Left lung (tissue), 4 donors: ENCODE measurements at regions not wholly inside any gene's neighbourhood (a gene's known extent, or its start where the extent isn't known, plus 50 kb on each side); places are given as distances from the start of the nearest gene placed in this dataset.

ENCODE experiments used
- ATAC-seq: fragments of 200-7000 bp; cut with Tn5 transposase; one replicate; pipeline ENCODE4 v1.9.1; 2020; ENCODE audit warnings: moderate library complexity
- DNase-seq, 4 donors: peaks; one replicate each; pipeline ENCODE4 v3.0.0-alpha.2; 2013 to 2020
- H3K27ac ChIP-seq, 2 donors: fragments of 200-600 bp; sonication (generic) in 1 of 2; one replicate each; pipeline versions ENCODE4 v1.5.0 to v1.8.0; 2020 to 2021
- H3K27me3 ChIP-seq, 2 donors: fragments of 200-600 bp; sonication (generic) in 1 of 2; one replicate each; pipeline versions ENCODE4 v1.5.0 to v1.8.0; 2020 to 2021
- H3K36me3 ChIP-seq, 2 donors: fragments of 200-600 bp; sonication (generic) in 1 of 2; one replicate each; pipeline versions ENCODE4 v1.5.0 to v1.8.0; 2020 to 2021
- H3K4me1 ChIP-seq, 2 donors: fragments of 200-600 bp; one replicate each; pipeline ENCODE4 v1.8.0; 2021
- H3K4me3 ChIP-seq, 2 donors: fragments of 200-600 bp; sonication (generic) in 1 of 2; one replicate each; pipeline versions ENCODE4 v1.5.0 to v1.8.0; 2020 to 2021; ENCODE audit warnings: mild to moderate bottlenecking in 1 of 2
- H3K9me3 ChIP-seq, 2 donors: fragments of 200-600 bp; sonication (generic) in 1 of 2; one replicate each; pipeline versions ENCODE4 v1.5.0 to v1.8.0; 2020 to 2021
- CTCF ChIP-seq, 2 donors: fragments of 200-600 bp; sonication (generic) in 1 of 2; IDR thresholded peaks; one replicate each; pipeline versions ENCODE4 v1.5.0 to v1.8.0; 2021; ENCODE audit warnings: antibody characterized with exemption in 2 of 2
- intact Hi-C, 2 donors: fragments of 100-400 bp; cut with DNase I; formaldehyde crosslinking; loops; one replicate each; pipeline versions ENCODE4 v1.11.2 to v1.14.2; 2022
- donor health status: DM: no; HTN: yes; CAD: no.
- donor health status: DM: no; HTN: no; CAD: no.

GRCh38 chr12:113688313-113688712, 216.6 kb upstream of the LHX5 start:
- TF ChIP-seq CTCF (IDR thresholded peaks at IDR 0.05): no peak
- Histone ChIP-seq H3K27ac (no peak overlapping the region), H3K4me3 (no peak overlapping the region), H3K4me1 (no peaks in the 10 kb centered on the region), H3K9me3 (no peaks in the 10 kb centered on the region), H3K27me3 (peaks cover 0 to 36% of the 10 kb centered on the region in 2 donors), H3K36me3 (no peaks in the 10 kb centered on the region)
- DNase-seq (no peak), ATAC-seq (no peak)
- intact Hi-C loops: no loop called here

- intact Hi-C loops: no loop called here
- ATAC-seq (no peak), DNase-seq (no peak)
- Histone ChIP-seq H3K27me3 (peaks cover 0 to 23% of the 10 kb centered on the region in 2 donors), H3K27ac (no peak overlapping the region), H3K9me3 (peaks cover 0 to 2% of the 10 kb centered on the region in 2 donors), H3K36me3 (no peaks in the 10 kb centered on the region), H3K4me3 (no peak overlapping the region), H3K4me1 (no peaks in the 10 kb centered on the region)
- TF ChIP-seq CTCF (IDR thresholded peaks at IDR 0.05): no peak
Measured at GRCh38 chr12:113684908-113685782, 213.5 kb upstream of the LHX5 start.

GRCh38 chr12:113684053-113684907, 212.6 kb upstream of the LHX5 start:
- H3K27me3 ChIP-seq: peaks cover 0 to 29% of the 10 kb centered on the region in 2 donors
- DNase-seq (no peak), ATAC-seq (no peak)
- no peak overlapping the region for H3K4me3 ChIP-seq
- H3K9me3 ChIP-seq: peaks cover 0 to 2% of the 10 kb centered on the region in 2 donors
- TF ChIP-seq CTCF (IDR thresholded peaks at IDR 0.05): no peak
- no peaks in the 10 kb centered on the region for H3K36me3 ChIP-seq
- H3K27ac ChIP-seq: no peak overlapping the region
- no peaks in the 10 kb centered on the region for H3K4me1 ChIP-seq
- intact Hi-C loops: no loop called here

DNA sequence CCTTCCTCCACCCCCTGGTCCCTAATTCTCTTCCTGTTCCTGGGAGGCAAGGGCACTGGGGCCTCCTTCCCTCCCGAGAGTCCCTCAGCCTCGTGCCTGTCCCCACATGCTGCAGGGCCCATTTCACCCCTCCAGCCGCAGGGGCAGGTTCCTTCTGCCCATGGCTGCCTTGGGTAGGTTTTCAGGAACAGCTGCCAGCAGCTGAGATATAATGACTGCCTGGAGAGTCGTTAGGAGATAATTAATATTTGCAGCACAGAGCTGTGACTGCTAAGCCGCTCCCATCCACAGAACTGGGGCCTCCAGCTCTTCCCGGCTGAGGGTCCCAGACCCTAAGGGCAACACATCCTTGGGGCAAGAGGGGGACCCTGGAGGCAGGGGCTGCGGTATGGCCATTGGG, 211.9 kb upstream of the LHX5 start:
- Histone ChIP-seq H3K9me3 (peaks cover 0 to 2% of the 10 kb centered on the region in 2 donors), H3K27me3 (peaks cover 0 to 37% of the 10 kb centered on the region in 2 donors), H3K36me3 (no peaks in the 10 kb centered on the region), H3K4me1 (no peaks in the 10 kb centered on the region), H3K27ac (no peak overlapping the region), H3K4me3 (no peak overlapping the region)
- TF ChIP-seq CTCF (IDR thresholded peaks at IDR 0.05): no peak
- DNase-seq (no peak), ATAC-seq (no peak)
- intact Hi-C loops: no loop called here

- no peaks in the 10 kb centered on the region for H3K4me1 ChIP-seq
- peaks cover 0 to 58% of the 10 kb centered on the region in 2 donors for H3K27me3 ChIP-seq
- no peaks in the 10 kb centered on the region for H3K36me3 ChIP-seq
- peaks cover 0 to 2% of the 10 kb centered on the region in 2 donors for H3K9me3 ChIP-seq
- no peak overlapping the region for H3K27ac ChIP-seq
- ATAC-seq (no peak), DNase-seq (no peak)
- H3K4me3 ChIP-seq: no peak overlapping the region
- intact Hi-C loops: no loop called here
- no peak for TF ChIP-seq CTCF (IDR thresholded peaks at IDR 0.05)
Measured at GRCh38 chr12:113680868-113681267, 209.2 kb upstream of the LHX5 start.
